ENCODE measurements at regions not wholly inside any gene's neighbourhood (a gene's known extent, or its start where the extent isn't known, plus 50 kb on each side); places are given as distances from the start of the nearest gene placed in this dataset.
"Not testable (repeated sequence)": the region's sequence is repeated elsewhere in the genome, so short reads cannot be mapped to it uniquely, and the experiment has no call there.

GRCh38 chr11:79506734-79507344 lies 66.0 kb upstream of the TENM4 start:
- Histone ChIP-seq H3K36me3 (ENCODE audit: control insufficient read depth, insufficient read depth, low read length) (no peaks in the 10 kb centered on the region), H3K27ac (ENCODE audit: low read depth, low read length) (no peak overlapping the region), H3K4me1 (ENCODE audit: control insufficient read depth, insufficient read depth, low read length) (peaks cover 6% of the 10 kb centered on the region), H3K27me3 (ENCODE audit: control insufficient read depth, insufficient read depth, low read length) (no peaks in the 10 kb centered on the region), H3K9me3 (ENCODE audit: control insufficient read depth, insufficient read depth, low read length) (no peaks in the 10 kb centered on the region), H3K4me3 (ENCODE audit: low read depth, low read length) (no peak overlapping the region)
- DNase-seq (ENCODE audit: low read depth in 4 of 6, low spot score in 6 of 6) = no peak
- 78% methylated on average over 10 of the region's 11 CpGs for WGBS (ENCODE audit: insufficient coverage)

DNA sequence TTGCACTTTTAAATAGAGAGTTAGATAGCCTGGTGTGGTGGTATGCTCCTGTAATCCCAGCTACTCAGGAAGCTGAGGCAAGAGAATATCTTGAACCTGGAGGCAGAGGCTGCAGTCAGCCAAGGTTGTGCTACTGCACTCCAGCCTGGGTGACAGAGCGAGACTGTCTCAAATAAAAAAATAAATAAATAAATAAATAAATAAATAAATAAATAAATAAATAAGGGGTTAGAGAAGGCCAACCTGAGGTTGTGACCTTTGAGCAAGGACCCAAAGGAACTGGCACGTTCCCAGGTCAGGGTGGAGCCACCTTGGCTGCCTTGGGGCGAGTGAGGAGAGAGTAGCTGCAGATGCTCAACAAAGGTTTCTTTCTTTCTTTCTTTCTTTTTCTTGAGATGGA lies 65.3 kb upstream of the TENM4 start:
- no peaks in the 10 kb centered on the region for H3K9me3 ChIP-seq (ENCODE audit: control insufficient read depth, insufficient read depth, low read length)
- no peak overlapping the region for H3K27ac ChIP-seq (ENCODE audit: low read depth, low read length)
- no CpG with 5 or more reads among the region's 3 CpGs for WGBS (ENCODE audit: insufficient coverage)
- H3K36me3 ChIP-seq (ENCODE audit: control insufficient read depth, insufficient read depth, low read length) = no peaks in the 10 kb centered on the region
- DNase-seq (ENCODE audit: low read depth in 4 of 6, low spot score in 6 of 6) = no peak
- H3K27me3 ChIP-seq (ENCODE audit: control insufficient read depth, insufficient read depth, low read length) = no peaks in the 10 kb centered on the region
- no peak overlapping the region for H3K4me3 ChIP-seq (ENCODE audit: low read depth, low read length)
- peaks cover 6% of the 10 kb centered on the region for H3K4me1 ChIP-seq (ENCODE audit: control insufficient read depth, insufficient read depth, low read length)

DNA sequence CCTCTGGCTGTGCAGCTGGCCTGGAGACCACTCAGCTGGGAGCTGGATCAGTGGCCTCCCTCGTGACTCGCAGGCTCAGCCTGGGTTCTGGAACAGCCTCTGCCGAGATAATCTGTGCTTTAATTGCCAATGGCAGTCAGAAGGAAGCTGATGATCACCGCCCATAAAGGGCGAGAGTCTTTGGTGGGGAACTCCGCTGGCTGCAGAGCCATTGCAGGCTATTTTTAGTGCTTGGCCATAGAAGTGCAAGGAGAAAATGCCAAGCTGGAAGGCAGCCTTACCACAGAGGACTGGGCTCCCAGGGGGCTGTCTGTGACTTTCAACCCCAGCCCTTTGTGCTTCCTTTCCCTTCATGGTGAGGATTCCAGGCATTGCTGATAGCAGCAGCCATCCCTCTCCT lies 62.2 kb upstream of the TENM4 start:
- no peaks in the 10 kb centered on the region for H3K36me3 ChIP-seq (ENCODE audit: control insufficient read depth, insufficient read depth, low read length)
- H3K4me3 ChIP-seq (ENCODE audit: low read depth, low read length) = no peak overlapping the region
- no peaks in the 10 kb centered on the region for H3K27me3 ChIP-seq (ENCODE audit: control insufficient read depth, insufficient read depth, low read length)
- DNase-seq (ENCODE audit: low read depth in 4 of 6, low spot score in 6 of 6) = peak in 1 of 6 donors; percentile 58
- H3K4me1 ChIP-seq (ENCODE audit: control insufficient read depth, insufficient read depth, low read length) = peaks cover 6% of the 10 kb centered on the region
- WGBS (ENCODE audit: insufficient coverage) = 70% methylated on average over 6 of the region's 6 CpGs
- H3K9me3 ChIP-seq (ENCODE audit: control insufficient read depth, insufficient read depth, low read length) = no peaks in the 10 kb centered on the region
- H3K27ac ChIP-seq (ENCODE audit: low read depth, low read length) = peak overlapping the region; percentile 55

- WGBS (ENCODE audit: insufficient coverage) = 91% methylated on average over 4 of the region's 4 CpGs
- no peak overlapping the region for H3K27ac ChIP-seq (ENCODE audit: low read depth, low read length)
- H3K36me3 ChIP-seq (ENCODE audit: control insufficient read depth, insufficient read depth, low read length) = no peaks in the 10 kb centered on the region
- H3K4me1 ChIP-seq (ENCODE audit: control insufficient read depth, insufficient read depth, low read length) = peaks cover 6% of the 10 kb centered on the region
- no peaks in the 10 kb centered on the region for H3K9me3 ChIP-seq (ENCODE audit: control insufficient read depth, insufficient read depth, low read length)
- H3K27me3 ChIP-seq (ENCODE audit: control insufficient read depth, insufficient read depth, low read length) = no peaks in the 10 kb centered on the region
- no peak overlapping the region for H3K4me3 ChIP-seq (ENCODE audit: low read depth, low read length)
- no peak for DNase-seq (ENCODE audit: low read depth in 4 of 6, low spot score in 6 of 6)
These were observed 60.9 kb upstream of the TENM4 start for GRCh38 chr11:79501707-79502106.

GRCh38 chr11:79499929-79500328 lies 59.1 kb upstream of the TENM4 start:
- not testable (repeated sequence) for DNase-seq (ENCODE audit: low read depth in 4 of 6, low spot score in 6 of 6); H3K4me1 ChIP-seq (ENCODE audit: control insufficient read depth, insufficient read depth, low read length); H3K9me3 ChIP-seq (ENCODE audit: control insufficient read depth, insufficient read depth, low read length); H3K27me3 ChIP-seq (ENCODE audit: control insufficient read depth, insufficient read depth, low read length); H3K27ac ChIP-seq (ENCODE audit: low read depth, low read length); H3K36me3 ChIP-seq (ENCODE audit: control insufficient read depth, insufficient read depth, low read length); H3K4me3 ChIP-seq (ENCODE audit: low read depth, low read length)
- 93% methylated on average over 18 of the region's 30 CpGs for WGBS (ENCODE audit: insufficient coverage)

GRCh38 chr11:79498667-79499066 lies 57.8 kb upstream of the TENM4 start:
- Histone ChIP-seq H3K27me3 (ENCODE audit: control insufficient read depth, insufficient read depth, low read length) (no peaks in the 10 kb centered on the region), H3K4me3 (ENCODE audit: low read depth, low read length) (no peak overlapping the region), H3K4me1 (ENCODE audit: control insufficient read depth, insufficient read depth, low read length) (peaks cover 8% of the 10 kb centered on the region), H3K36me3 (ENCODE audit: control insufficient read depth, insufficient read depth, low read length) (no peaks in the 10 kb centered on the region), H3K27ac (ENCODE audit: low read depth, low read length) (no peak overlapping the region), H3K9me3 (ENCODE audit: control insufficient read depth, insufficient read depth, low read length) (no peaks in the 10 kb centered on the region)
- WGBS (ENCODE audit: insufficient coverage) = 94% methylated on average over 3 of the region's 4 CpGs
- no peak for DNase-seq (ENCODE audit: low read depth in 4 of 6, low spot score in 6 of 6)

DNA sequence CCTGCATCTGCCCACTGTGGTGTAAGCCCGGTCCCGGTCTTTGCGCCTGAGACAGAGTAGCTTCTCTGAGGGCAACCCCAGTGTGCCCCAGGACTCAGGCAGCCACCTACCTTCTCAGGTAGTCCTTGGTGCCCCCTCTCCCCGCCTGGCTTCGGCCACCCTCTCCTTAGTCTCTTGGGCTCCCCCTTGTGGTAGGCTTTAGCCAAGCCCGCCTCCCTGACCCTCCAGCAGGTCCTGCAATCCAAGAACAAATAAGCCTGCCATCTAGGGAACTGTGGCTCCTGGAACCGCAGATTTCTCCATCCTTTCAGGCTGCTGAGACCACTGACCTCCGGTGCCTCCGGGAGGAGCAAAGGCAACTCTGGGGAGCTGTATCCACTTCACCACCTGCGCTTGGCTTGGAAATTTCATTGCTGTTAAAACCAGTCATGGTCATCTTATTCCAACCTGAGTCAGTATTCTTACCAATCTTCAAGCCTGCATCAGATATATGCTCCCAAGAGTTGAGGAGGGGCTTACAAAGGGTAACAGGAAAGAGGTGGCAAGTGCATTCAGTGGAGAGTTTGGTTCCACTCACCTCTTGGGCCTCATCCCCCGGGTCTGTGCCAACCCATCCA lies 52.8 kb upstream of the TENM4 start:
- Histone ChIP-seq H3K4me1 (ENCODE audit: control insufficient read depth, insufficient read depth, low read length) (peaks cover 6% of the 10 kb centered on the region), H3K9me3 (ENCODE audit: control insufficient read depth, insufficient read depth, low read length) (no peaks in the 10 kb centered on the region), H3K27ac (ENCODE audit: low read depth, low read length) (no peak overlapping the region), H3K4me3 (ENCODE audit: low read depth, low read length) (no peak overlapping the region), H3K36me3 (ENCODE audit: control insufficient read depth, insufficient read depth, low read length) (no peaks in the 10 kb centered on the region), H3K27me3 (ENCODE audit: control insufficient read depth, insufficient read depth, low read length) (no peaks in the 10 kb centered on the region)
- peak in 5 of 6 donors; percentile 17 to 74 (median 26) for DNase-seq (ENCODE audit: low read depth in 4 of 6, low spot score in 6 of 6)
- WGBS (ENCODE audit: insufficient coverage) = 37% methylated on average over 11 of the region's 11 CpGs

GRCh38 chr11:79492008-79492407 lies 51.2 kb upstream of the TENM4 start:
- DNase-seq (ENCODE audit: low read depth in 4 of 6, low spot score in 6 of 6) = no peak
- whole genome bisulfite sequencing (ENCODE audit: insufficient coverage) = 95% methylated on average over 3 of the region's 4 CpGs

More at GRCh38 chr11:79492008-79492407, 51.2 kb upstream of the TENM4 start:
- no peak overlapping the region for H3K27ac ChIP-seq (ENCODE audit: low read depth, low read length)
- H3K4me1 ChIP-seq (ENCODE audit: control insufficient read depth, insufficient read depth, low read length) = peaks cover 6% of the 10 kb centered on the region
- no peaks in the 10 kb centered on the region for H3K36me3 ChIP-seq (ENCODE audit: control insufficient read depth, insufficient read depth, low read length)
- no peak overlapping the region for H3K4me3 ChIP-seq (ENCODE audit: low read depth, low read length)
- no peaks in the 10 kb centered on the region for H3K9me3 ChIP-seq (ENCODE audit: control insufficient read depth, insufficient read depth, low read length)
- no peaks in the 10 kb centered on the region for H3K27me3 ChIP-seq (ENCODE audit: control insufficient read depth, insufficient read depth, low read length)

Measured in spinal cord (tissue), 9 donors.